Right kidney (tissue), 1 donor: ENCODE measurements at regions not wholly inside any gene's neighbourhood (a gene's known extent, or its start where the extent isn't known, plus 50 kb on each side); places are given as distances from the start of the nearest gene placed in this dataset.
"Not testable (repeated sequence)": the region's sequence is repeated elsewhere in the genome, so short reads cannot be mapped to it uniquely, and the experiment has no call there.

Experiments
- DNase-seq: peaks from one replicate; pipeline ENCODE4 v3.0.0-alpha.2; 2016

DNA sequence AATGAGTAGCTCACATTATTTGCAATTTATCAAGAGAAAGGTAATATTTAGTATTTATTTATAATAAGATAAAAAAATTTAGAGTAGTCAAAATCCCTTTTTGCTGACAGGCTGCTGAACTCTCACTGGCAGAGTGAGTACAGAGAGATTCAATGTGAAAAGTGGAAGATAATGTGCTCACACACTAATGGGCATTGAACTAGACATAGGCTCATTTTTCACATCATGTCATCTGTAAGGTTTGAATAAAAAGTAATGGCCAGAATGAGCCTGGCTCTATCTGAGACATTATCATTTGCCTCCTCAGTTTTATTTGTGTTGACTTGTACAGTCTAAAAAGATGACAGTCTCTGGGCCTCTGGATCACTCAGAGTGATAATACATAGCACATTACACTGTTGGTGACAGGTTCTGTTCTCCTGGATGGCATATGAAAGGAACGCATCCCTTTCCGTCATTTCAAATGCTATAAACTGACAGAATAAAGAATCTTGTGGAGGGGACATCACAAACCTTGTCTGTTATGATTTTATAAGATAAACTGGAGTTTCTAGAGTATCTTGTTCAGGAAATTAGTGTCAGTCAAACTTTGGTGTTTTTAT is 812.9 kb downstream of the NR4A2 start:
- no peak for DNase-seq

DNA sequence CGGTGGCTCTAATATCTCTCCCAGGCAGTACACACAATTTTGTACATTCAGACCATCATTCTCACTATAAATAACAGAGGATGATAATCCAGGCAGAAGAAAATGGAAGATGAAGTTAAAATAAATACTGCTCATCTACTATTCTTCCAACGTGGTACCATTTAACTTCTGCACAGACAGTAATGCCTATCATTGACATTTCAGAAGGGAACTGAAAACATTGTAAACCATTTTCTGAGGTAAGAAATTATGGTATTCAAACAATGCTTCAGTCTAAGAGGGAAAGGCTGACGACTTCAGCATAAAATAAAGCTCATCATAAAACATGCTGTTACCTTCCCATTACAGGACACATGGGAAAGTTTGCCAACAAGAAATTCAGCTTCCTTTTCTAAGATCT is 814.4 kb downstream of the NR4A2 start:
- no peak for DNase-seq

DNA sequence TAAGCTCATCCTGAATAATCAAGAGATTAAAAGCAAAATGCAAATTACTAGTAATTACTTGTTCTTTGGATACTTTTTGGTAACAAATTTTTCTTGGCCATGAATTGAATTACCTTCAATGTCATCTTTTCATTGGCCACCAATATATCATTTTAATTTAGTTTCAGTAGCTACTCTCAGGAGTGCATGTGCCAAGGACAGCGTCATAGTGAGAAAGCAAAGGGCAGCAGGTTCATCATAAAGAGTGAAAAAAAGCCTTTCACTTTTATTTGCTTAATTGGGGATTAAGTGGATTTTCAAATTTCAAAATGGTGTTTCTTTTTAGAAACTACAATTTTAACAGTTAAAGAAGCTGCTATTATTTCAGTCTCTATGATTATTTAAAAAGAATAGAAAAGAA is 815.2 kb downstream of the NR4A2 start:
- DNase-seq: no peak

DNA sequence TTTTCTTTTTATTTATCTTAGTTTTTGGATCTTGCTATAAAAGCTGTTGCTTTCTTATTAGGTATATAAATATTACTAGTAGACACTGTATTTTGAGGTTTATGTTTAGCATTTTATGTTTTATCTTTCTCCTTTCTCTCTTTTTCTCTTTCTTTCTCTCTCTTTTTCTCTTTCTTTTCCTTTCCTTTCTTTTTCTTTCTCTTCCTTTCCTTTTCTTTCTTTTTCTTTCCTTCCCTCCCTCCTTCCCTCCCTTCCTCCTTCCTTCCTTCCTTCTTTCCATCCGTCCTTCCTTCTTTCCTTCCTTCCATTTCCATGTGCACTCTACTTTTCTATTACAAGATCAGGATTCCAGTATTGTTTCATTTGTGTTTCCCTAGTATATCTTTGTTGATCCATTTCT is 814.8 kb downstream of the KCNJ3 start:
- no peak for DNase-seq

DNA sequence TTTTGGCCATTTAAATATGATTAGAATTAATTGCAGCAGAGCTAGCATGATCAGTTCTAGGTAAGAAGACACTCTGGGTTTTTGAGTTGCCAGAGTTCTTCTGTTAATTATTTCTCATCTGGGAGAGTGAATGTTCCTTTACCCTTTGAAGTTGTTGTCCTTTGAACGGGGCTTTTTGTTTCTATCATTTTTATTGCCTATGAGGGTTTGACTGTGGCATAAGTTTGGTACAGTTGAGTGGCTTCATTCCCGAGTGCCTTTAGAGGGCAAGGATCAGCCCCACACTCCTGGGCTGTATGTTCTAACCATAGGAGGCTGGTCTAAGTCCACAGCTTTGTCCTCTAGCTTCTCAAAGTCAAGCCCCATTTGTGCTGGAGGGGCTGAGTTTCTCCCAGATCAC is 804.3 kb downstream of the KCNJ3 start:
- DNase-seq: no peak

DNA sequence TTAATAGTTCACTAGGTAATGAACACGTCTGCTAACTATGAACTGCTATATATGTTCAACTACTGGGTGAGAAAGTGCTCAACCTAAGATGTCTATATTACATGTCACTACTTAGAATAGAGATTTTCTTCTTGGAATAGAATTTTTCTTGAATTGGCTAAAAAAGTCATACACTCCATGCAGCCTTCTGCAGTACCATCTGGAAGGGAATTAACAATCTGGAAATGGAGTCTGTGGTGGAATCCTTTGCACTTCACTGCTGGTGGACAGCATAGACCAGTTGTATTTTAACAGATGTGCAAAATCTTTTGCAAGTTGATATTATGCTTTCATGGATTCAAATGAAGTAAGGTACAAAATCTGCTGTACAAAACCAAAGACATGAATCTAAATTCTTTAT is 799.6 kb downstream of the KCNJ3 start:
- no peak for DNase-seq

DNA sequence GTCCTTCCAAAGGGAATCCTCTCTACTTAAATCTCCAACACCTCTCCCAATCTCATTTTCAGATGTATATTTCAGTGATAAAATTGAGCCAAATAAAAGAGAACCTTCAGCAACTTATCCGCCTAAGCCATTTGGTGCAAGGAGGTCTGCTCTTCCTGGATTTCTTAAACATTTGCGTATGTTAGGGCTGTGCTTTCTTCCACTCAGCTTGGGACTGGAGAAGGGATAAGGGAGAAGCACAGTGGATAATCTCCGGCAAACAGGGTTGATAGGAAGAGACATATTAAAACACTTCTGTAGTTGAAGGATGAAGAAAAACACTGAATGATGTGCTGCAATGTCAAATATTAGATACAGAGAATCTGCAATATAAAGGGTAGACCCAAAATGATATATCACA is 796.2 kb downstream of the KCNJ3 start:
- DNase-seq: no peak

DNA sequence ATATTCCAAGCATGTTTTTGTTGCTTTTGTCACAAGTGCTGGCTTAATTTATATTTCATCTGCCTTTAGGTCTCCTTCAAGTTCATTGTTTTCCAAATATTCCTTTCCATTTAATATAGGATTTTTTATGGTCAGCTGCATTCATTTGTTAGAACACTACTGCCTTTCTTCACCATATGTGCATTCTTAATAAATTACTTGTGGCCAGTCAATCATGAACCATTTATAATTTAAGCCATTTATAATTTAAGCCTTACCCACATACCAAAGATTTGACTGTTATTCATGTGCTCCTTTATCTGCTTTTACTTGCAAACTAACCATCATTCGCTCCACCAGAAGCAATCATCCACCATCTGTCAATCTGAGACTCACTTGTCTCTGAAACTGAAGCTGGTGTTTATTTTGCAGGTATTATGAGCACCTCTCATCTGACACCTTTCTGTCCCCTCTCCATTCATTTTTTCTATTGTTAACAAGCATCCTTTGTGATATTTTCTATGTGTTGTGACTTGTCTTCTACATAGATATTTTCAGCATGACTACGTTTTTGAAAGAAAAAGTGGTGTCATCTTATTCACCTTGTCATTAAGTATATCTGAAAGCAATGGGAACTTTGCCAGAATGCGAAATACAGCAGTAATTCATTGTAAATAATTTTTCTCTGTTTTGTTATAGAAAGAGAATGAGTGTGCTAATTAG is 786.8 kb downstream of the KCNJ3 start:
- DNase-seq: no peak

DNA sequence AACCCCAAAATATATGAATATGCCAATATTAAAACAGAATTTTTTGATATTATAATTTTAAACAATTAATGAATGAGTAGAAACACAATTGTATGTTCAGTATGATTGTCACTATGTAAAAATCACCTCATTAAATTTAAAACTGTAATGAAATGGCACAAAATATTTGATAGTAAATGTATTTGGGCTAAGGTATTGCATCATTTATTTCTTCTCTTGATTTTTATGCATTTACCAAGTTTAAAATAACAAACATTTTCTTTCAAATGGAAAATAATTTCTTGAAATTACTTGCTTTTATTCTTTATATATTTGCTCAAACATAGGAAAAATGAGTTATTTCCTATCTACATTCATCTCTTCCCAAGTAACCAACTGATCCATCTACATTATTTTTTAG is 782.6 kb downstream of the KCNJ3 start:
- DNase-seq: no peak

DNA sequence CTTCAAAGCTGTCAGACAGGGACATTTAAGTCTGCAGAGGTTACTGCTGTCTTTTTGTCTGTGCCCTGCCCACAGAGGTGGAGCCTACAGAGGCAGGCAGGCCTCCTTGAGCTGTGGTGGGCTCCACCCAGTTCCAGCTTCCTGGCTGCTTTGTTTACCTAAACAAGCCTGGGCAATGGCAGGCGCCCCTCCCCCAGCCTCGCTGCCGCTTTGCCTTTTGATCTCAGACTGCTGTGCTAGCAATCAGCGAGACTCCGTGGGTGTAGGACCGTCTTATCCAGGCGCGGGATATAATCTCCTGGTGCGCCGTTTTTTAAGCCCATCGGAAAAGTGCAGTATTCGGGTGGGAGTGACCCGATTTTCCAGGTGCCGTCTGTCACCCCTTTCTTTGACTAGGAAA is 773.5 kb downstream of the KCNJ3 start:
- not testable (repeated sequence) for DNase-seq

DNA sequence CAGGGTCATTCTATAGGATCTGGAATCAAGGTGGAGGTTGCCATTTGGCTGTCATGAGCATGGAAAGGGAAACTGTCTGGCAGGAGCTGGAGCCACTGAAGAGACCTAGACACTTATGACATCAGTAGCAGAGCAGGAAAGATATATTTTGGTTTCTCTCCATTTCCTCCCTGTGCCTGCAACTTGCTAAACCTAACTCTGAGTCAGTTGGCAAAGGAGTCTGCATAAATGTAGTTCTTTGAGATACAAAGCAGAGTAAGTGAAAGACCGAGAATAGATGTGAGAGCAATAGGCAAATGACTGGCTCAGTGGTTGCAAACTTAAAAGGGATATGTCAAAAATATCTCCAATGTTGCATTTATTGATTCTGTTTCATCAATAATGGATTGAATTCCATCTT is 757.7 kb downstream of the KCNJ3 start:
- no peak for DNase-seq

DNA sequence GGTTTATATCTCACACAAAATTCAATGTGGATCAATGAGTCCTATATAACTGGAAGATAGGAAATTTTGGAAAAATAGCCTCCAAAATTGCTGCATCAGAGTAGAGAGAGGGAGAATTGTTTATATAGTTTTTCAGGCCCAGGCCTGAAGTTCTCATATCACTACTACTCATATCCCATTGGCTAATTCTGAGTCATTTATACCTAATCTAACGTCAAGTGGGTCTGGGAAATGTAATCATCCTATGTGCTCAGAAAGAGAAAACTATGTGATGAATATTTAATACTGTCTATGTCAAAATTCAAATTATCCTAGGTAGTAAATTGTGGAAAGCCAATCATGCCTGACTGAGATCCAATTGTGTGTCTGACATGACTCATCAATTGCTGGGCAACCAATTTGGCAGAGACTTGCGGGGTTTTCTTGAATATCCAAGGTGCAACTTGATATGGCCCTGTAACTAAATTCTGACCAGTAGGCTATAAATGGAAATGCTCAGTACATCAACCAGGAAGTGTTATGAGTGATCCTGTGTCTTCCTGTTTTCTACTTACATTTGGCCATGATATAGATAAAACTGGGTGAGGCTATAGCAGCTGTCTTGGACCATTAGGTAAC is 744.4 kb downstream of the KCNJ3 start:
- DNase-seq: no peak

DNA sequence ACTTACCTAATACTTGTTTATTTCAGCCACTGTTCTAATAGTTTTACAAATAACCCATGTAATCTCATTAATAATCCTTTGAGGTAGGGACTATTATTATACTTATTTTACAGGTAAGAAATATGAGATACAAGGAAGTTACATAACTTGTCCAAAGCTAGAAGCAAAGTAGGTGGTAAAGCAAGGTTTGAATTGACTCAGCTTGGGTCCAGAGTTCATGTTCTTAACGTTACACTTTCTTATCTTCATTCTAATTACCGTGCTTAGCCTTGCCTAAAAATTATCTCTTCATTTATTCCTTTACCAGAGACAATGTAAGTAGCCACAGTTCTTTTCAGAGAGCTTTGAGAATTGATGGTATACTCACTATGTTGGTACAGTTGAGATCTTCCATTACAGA is 743.6 kb downstream of the KCNJ3 start:
- DNase-seq: no peak

DNA sequence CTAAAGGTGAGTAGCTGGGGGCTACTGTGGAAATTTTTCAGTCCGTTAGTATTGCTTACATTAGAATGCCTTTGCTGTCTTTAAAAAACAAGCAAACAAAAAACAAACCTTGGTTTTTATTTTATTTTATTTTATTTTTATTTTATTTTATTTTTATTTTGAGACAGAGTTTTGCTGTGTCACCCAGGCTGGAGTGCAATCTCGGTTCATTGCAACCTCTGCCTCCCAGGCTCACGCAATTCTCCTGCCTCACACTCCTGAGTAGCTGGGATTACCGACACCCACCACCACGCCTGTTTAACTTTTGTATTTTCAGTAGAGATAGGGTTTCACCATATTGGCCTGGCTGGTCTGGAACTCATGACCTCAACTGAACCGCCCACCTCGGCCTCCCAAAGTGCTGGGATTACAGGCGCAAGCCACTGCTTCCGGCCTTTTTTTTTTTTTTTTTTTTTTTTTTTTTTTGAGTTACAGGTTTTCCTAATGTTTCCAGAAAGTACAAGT is 732.6 kb downstream of the KCNJ3 start:
- DNase-seq: no peak

DNA sequence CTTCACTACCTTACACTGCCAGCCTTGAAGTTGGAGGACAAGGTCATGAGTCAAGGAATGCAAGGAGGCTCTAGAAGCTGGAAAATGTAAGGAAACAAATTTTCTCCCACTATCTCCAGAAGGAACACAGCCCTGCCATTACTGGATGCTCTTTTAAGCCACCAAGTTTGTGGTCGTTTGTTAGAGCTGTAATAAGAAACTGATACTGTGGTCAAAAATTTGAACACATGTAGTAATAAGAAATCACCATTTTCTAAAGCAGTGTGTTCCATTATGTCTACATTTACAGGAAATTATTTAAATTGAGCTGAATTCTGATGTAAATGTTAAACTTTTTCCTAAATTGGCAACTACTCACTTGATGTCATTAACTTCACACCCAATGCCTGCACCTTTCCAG is 729.0 kb downstream of the KCNJ3 start:
- no peak for DNase-seq

DNA sequence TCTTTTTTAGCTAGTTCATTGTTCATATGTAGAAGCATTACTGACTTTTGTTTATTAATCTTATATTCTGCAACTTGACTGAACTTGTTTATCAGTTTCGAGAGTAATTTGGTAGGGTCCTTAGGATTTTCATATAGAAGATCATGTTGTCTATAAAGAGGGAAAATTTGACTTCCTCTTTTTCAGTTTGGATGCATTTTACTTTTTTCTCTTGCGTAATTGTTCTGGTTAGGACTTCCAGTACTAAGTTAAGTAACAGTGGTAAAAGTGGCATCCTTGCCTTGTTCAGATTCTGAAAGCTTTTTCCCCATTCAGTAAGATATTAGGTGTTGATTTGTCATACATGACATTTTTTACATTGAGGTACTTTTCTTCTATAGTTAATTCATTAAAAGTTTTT is 726.0 kb downstream of the KCNJ3 start:
- no peak for DNase-seq

DNA sequence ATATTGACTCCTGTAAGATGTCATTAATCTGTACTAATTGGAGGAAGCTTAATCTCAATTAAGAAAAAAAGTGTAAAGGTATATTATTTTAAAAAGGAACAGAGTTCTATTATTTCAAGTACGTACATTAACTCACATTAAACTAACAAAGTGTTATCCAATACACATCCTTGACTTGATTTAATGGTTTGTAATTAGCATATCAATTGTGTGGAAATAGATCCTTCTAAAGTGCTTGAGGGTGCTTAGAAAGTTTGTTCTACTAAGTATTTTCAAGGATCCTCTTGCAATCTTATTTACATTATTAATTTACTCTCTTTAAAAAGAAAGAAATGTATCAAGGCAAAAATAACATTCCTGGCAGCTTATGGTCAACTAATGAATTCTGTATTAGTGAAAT is 720.3 kb downstream of the KCNJ3 start:
- DNase-seq: no peak

DNA sequence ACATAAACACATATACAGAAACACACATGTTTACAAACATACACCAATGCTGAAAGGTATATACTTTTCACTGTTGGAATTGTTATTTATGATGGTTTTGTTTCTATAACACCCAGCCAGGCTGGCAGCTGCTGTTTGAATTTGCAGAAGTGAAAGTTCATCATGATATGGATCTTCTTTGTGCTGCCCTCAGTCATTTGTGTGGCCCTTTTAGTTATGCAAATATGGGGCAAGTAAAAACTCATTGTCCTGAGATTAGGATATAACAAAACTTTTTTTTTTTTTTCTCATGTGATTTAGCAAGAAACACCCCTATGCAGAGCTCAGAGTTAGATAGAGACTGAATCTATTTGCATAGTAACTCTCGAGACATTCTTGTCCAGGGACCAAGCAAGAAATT is 714.1 kb downstream of the KCNJ3 start:
- DNase-seq: no peak

DNA sequence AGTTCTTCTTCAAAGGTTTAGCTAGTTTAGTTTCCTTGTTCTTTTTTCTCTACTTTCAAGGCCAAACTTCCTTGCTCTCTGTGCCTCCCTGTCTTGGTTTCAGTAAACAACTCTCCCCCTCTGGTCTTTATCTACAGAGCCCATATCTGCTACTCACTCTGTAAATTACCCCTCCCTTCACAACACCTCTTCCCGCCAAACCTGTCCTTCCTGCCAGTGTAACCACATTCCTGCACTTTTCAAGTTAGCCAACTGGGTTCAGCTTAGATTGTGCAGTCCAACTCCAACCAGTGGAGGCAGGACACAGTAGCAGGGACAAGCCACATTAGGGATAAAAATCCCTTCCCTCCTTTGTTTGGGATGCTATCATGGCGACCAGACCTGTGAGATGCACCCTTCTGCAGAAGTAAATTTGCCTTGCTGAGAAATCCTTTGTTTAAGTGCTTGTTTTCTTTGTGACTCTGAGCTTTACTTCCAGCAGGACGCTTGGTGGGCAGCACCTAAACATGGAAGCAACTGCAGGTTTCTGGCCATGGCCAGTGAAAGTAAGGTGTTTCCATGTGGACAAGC is 706.0 kb downstream of the KCNJ3 start:
- no peak for DNase-seq

DNA sequence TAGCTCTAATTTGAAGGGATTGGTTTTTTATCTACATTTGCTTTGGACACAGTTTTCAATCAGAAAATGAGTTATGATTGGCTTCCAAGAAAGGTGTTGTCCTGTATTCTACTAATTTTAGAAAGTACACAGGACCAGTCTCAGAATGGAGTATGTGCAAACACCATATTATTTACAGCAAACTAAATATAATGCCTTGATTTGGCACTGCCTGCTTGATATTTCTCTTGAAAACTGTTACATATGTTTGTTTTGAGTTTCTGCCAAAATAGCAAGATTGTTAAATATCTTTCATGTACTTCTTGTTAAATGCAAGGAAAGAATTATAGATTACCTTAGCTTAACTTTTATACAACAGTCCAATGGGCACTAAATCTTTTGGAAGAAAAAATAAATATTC is 694.9 kb downstream of the KCNJ3 start:
- DNase-seq: no peak

DNA sequence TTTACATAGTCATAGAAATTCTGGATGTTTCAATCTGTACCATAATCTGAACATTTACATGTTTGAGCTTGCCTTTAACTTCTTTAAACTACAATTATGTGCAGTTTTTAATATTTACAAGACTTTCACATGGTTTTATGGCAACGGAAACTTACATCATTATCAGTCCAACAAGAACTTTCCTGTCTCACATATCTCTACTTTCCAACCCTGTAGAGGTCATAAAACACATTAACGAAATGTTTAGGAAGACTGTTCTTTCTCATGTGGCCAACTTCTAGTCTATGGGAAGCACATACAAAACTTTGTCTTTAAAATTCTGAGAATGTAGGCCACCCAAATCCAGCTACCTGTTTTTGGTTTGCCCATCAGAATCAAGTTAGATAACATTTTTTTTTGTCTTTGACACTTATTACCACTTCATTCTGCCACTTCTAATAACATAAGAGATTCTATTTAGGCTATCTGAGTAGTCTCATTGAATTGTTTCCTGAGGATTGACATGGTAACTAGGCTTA is 693.2 kb downstream of the KCNJ3 start:
- no peak for DNase-seq

DNA sequence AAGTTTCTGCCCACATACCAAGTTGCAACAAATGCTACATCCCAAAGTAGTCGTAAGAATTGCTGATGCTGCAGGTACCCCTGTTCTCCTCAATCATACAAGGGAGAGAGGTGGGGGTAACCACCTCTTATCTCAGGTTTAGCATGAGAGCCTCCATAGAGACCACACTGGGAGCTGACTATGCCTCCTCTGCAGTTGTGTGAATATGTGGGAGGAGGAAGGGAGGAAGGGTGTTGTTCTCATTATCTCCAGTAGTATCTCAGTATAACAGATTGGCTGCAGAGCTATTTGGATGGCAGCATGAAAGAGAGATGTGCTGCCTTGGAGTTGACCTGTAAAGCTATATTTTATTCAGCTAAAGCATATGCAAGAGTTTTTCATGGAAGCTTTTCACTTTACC is 690.7 kb downstream of the KCNJ3 start:
- no peak for DNase-seq

DNA sequence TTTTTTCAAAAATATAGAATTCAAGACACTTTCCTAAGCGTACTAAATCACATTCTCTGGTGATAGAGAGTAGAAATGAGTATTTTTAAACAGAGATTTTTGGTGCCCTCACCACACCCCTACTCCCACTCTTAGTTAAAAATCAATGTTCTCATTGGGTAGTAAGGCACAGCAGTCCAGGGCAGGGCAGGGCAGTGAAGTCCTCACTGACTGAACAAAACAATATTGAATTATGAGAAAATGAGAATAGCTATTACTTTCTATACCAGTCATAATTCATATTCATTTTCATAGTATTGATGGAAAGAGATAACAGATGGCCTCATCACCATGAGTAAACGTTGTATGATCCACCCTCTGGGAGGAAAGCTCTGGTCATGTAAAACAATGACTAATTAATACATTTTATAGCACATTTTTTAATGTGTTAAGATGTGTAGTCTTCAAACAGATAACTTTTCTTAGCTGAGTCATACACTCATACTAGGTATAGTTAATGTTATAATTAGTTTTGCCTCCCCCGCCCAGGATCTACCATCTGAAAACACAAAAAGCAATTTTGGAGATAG is 686.1 kb downstream of the KCNJ3 start:
- no peak for DNase-seq
